ENCODE measurements at regions not wholly inside any gene's neighbourhood (a gene's known extent, or its start where the extent isn't known, plus 50 kb on each side); places are given as distances from the start of the nearest gene placed in this dataset.
A peak's percentile ranks its signal among the peaks of the same experiment; 100 is the strongest.

- no TSS peak for BruUV-seq (replicated peaks)
- Histone ChIP-seq H3K4me2 (ENCODE audit: low read length) (no peak overlapping the region), H3K9ac (ENCODE audit: low read length) (no peak overlapping the region), H4K20me1 (ENCODE audit: low read length) (no peaks in the 10 kb centered on the region), H3K9me2 (replicated peaks; ENCODE audit: low read length) (no peaks in the 10 kb centered on the region), H3K4me1 (ENCODE audit: insufficient read depth, low read length) (no peaks in the 10 kb centered on the region), H3K27ac (ENCODE audit: low read length) (no peak overlapping the region), H3K36me3 (ENCODE audit: low read depth, low read length) (no peaks in the 10 kb centered on the region), H2AFZ (ENCODE audit: low read length) (no peak overlapping the region), H3K9me3 (ENCODE audit: low read length) (no peaks in the 10 kb centered on the region), H3K4me3 (ENCODE audit: low read length) (no peak overlapping the region), H3K27me3 (ENCODE audit: low read length) (no peaks in the 10 kb centered on the region), H3F3A (ENCODE audit: low read length, unreplicated experiment) (no peaks in the 10 kb centered on the region), H3K79me2 (ENCODE audit: low read length) (no peaks in the 10 kb centered on the region)
- POLR2A ChIA-PET (ENCODE audit: unreplicated experiment): no interaction called here
- intact Hi-C loops (cut with micrococcal nuclease): no loop called here
- ATAC-seq: no peak
- TF ChIP-seq EZH2 (IDR thresholded peaks at IDR 0.05; ENCODE audit: low read length, unreplicated experiment): no peak
- TF ChIP-seq EZH2phosphoT487 (IDR thresholded peaks at IDR 0.05; ENCODE audit: borderline replicate concordance, low read length): no peak
- TF ChIP-seq CTCF (conservative IDR thresholded peaks at IDR 0.05; ENCODE audit: low read depth, low read length): no peak
- no peak for DNase-seq
- CTCF ChIA-PET: no interaction called here
These were observed 401.9 kb upstream of the NDST4 start for GRCh38 chr4:115515366-115515765.

DNA sequence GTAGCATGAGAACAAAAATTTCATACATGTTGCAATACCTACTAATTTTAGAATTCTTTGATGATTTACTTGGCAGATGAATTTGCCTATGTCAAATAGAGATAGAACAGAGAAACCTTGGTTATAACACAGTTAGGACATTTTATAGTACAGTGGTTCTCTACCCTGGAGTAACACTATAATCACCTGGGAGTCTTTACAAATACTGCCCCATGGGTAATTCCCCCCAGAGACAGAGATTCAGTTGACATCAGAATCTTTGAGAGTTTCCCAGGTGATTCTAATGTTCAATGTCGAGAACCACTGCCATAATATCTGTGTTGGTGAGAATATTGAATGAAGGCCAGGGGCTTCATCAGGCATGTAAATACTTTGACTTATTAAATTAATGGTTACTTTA is 401.3 kb upstream of the NDST4 start:
- Histone ChIP-seq H3K4me2 (ENCODE audit: low read length) (no peak overlapping the region), H3K79me2 (ENCODE audit: low read length) (no peaks in the 10 kb centered on the region), H3K9me2 (replicated peaks; ENCODE audit: low read length) (no peaks in the 10 kb centered on the region), H3K4me1 (ENCODE audit: insufficient read depth, low read length) (no peaks in the 10 kb centered on the region), H3F3A (ENCODE audit: low read length, unreplicated experiment) (no peaks in the 10 kb centered on the region), H3K9ac (ENCODE audit: low read length) (no peak overlapping the region), H3K36me3 (ENCODE audit: low read depth, low read length) (no peaks in the 10 kb centered on the region), H4K20me1 (ENCODE audit: low read length) (no peaks in the 10 kb centered on the region), H3K4me3 (ENCODE audit: low read length) (no peak overlapping the region), H3K27me3 (ENCODE audit: low read length) (no peaks in the 10 kb centered on the region), H3K27ac (ENCODE audit: low read length) (no peak overlapping the region), H3K9me3 (ENCODE audit: low read length) (no peaks in the 10 kb centered on the region), H2AFZ (ENCODE audit: low read length) (no peak overlapping the region)
- POLR2A ChIA-PET (ENCODE audit: unreplicated experiment): no interaction called here
- no TSS peak for BruUV-seq (replicated peaks)
- intact Hi-C loops (cut with micrococcal nuclease): no loop called here
- no peak for TF ChIP-seq CTCF (conservative IDR thresholded peaks at IDR 0.05; ENCODE audit: low read depth, low read length)
- TF ChIP-seq EZH2 (IDR thresholded peaks at IDR 0.05; ENCODE audit: low read length, unreplicated experiment): no peak
- TF ChIP-seq EZH2phosphoT487 (IDR thresholded peaks at IDR 0.05; ENCODE audit: borderline replicate concordance, low read length): no peak
- ATAC-seq (no peak), DNase-seq (no peak)
- CTCF ChIA-PET: no interaction called here

DNA sequence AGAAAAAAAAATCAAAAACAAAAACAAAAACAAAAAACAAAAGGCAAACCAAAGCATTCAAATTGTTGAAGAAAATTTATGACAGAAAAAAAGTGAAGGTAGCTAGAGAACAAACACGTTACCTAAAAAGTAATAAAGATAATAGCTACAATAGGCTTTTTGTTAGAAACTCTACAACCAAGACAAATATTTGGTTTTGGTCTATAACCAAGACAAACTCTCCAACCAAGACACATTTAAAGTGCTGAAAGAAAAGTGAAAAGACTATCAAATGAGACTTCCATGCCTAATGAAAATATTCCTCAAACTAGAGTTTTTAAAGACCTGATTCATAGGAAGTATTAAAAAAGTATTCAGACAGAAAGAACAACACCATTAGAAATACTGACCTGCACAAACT is 391.9 kb upstream of the NDST4 start:
- H3K9me3 ChIP-seq (ENCODE audit: low read length): no peaks in the 10 kb centered on the region
- H3K79me2 ChIP-seq (ENCODE audit: low read length): no peaks in the 10 kb centered on the region
- POLR2A ChIA-PET (ENCODE audit: unreplicated experiment): interaction anchor here (0.8 kb wide), 1 partner anchor 406 kb away, joined by 3 read pairs; no protein-coding TSS in a partner anchor
- BruUV-seq (replicated peaks): no TSS peak
- no peak overlapping the region for H3K27ac ChIP-seq (ENCODE audit: low read length)
- ATAC-seq (peak; percentile 78), DNase-seq (no peak)
- no peaks in the 10 kb centered on the region for H3F3A ChIP-seq (ENCODE audit: low read length, unreplicated experiment)
- H3K9ac ChIP-seq (ENCODE audit: low read length): no peak overlapping the region
- H3K4me3 ChIP-seq (ENCODE audit: low read length): no peak overlapping the region
- CTCF ChIA-PET: no interaction called here
- H2AFZ ChIP-seq (ENCODE audit: low read length): no peak overlapping the region
- no peaks in the 10 kb centered on the region for H3K9me2 ChIP-seq (replicated peaks; ENCODE audit: low read length)
- no peaks in the 10 kb centered on the region for H3K27me3 ChIP-seq (ENCODE audit: low read length)
- no peaks in the 10 kb centered on the region for H3K4me1 ChIP-seq (ENCODE audit: insufficient read depth, low read length)
- TF ChIP-seq CTCF (conservative IDR thresholded peaks at IDR 0.05; ENCODE audit: low read depth, low read length): no peak
- no peak for TF ChIP-seq EZH2 (IDR thresholded peaks at IDR 0.05; ENCODE audit: low read length, unreplicated experiment)
- TF ChIP-seq EZH2phosphoT487 (IDR thresholded peaks at IDR 0.05; ENCODE audit: borderline replicate concordance, low read length): no peak
- no peaks in the 10 kb centered on the region for H4K20me1 ChIP-seq (ENCODE audit: low read length)
- H3K36me3 ChIP-seq (ENCODE audit: low read depth, low read length): no peaks in the 10 kb centered on the region
- intact Hi-C loops (cut with micrococcal nuclease): no loop called here
- H3K4me2 ChIP-seq (ENCODE audit: low read length): no peak overlapping the region

All from PC-3 (cell line).